Esophagus muscularis mucosa (tissue), 4 donors: ENCODE measurements at regions not wholly inside any gene's neighbourhood (a gene's known extent, or its start where the extent isn't known, plus 50 kb on each side); places are given as distances from the start of the nearest gene placed in this dataset.

ENCODE experiments used
- DNase-seq: peaks from one replicate; pipeline ENCODE4 v3.0.0-alpha.2; 2017; ENCODE audit errors: extremely low spot score
- H3K27ac ChIP-seq, 4 donors: fragments of 200-600 bp; sonication (generic); replicated peaks in 1 of 4; 1 replicate in 3 of 4; 2 replicates in 1 of 4; pipeline ENCODE4 v1.5.1; 2016 to 2019; ENCODE audit warnings: mild to moderate bottlenecking in 1 of 4
- H3K27me3 ChIP-seq, 4 donors: fragments of 200-600 bp; sonication (generic); one replicate each; pipeline versions ENCODE4 v1.5.1 to v1.6.0; 2016 to 2019
- H3K36me3 ChIP-seq, 4 donors: fragments of 200-600 bp; sonication (generic); one replicate each; pipeline ENCODE4 v1.5.1; 2016 to 2019
- H3K4me1 ChIP-seq, 4 donors: fragments of 200-600 bp; sonication (generic); one replicate each; pipeline ENCODE4 v1.5.1; 2016 to 2019
- H3K4me3 ChIP-seq, 4 donors: fragments of 200-600 bp; sonication (generic); 1 replicate in 2 of 4; 2 replicates in 2 of 4; pipeline ENCODE4 v1.5.1; 2016 to 2019; ENCODE audit warnings: mild to moderate bottlenecking in 4 of 4, moderate library complexity in 1 of 4
- H3K9me3 ChIP-seq, 4 donors: fragments of 200-600 bp; sonication (generic); 1 replicate in 3 of 4; 2 replicates in 1 of 4; pipeline ENCODE4 v1.5.1; 2016 to 2019
- CTCF ChIP-seq, 3 experiments: fragments of 200-600 bp in 2 of 3; fragments of 450-650 bp in 1 of 3; sonication (generic) in 2 of 3; IDR thresholded peaks; one replicate each; pipeline ENCODE4 v1.5.1; 2017 to 2019; ENCODE audit warnings: antibody characterized with exemption in 3 of 3, mild to moderate bottlenecking in 2 of 3, moderate library complexity in 1 of 3
- EP300 ChIP-seq: sonication (generic); formaldehyde crosslinking; IDR thresholded peaks from one replicate; pipeline ENCODE4 v1.6.1; 2017; ENCODE audit warnings: antibody characterized with exemption
- POLR2A ChIP-seq: fragments of 450-650 bp; IDR thresholded peaks from one replicate; pipeline ENCODE4 v1.6.1; 2017; ENCODE audit warnings: antibody characterized with exemption, moderate library complexity, mild to moderate bottlenecking, low read depth
- POLR2AphosphoS5 ChIP-seq, 2 donors: sonication (generic); formaldehyde crosslinking; IDR thresholded peaks; one replicate each; pipeline ENCODE4 v1.6.1; 2017; ENCODE audit warnings: antibody characterized with exemption in 2 of 2
- WGBS: methylation state at CpG from one replicate; pipeline ENCODE4 v1.1.5; 2018; 5-methylcytosine and 5-hydroxymethylcytosine counted together
- intact Hi-C: fragments of 100-400 bp; cut with DNase I; formaldehyde crosslinking; loops from one replicate; pipeline ENCODE4 v1.15.1; 2023

- intact Hi-C loops, result no loop called here
- WGBS, result 80% methylated on average over 8 of the region's 8 CpGs
- H3K36me3 ChIP-seq, result no peaks in the 10 kb centered on the region
- TF ChIP-seq CTCF (IDR thresholded peaks at IDR 0.05) (no peak), POLR2A (no peak), POLR2AphosphoS5 (IDR thresholded peaks at IDR 0.05) (no peak), EP300 (no peak)
- no peak for DNase-seq
- no peak overlapping the region for H3K4me3 ChIP-seq
- H3K27me3 ChIP-seq, result no peaks in the 10 kb centered on the region
- H3K27ac ChIP-seq, result no peak overlapping the region
- no peaks in the 10 kb centered on the region for H3K9me3 ChIP-seq
- H3K4me1 ChIP-seq, result peaks cover 0 to 15% (median 5%) of the 10 kb centered on the region in 4 donors
Observed at GRCh38 chr10:125419146-125419545, 258.8 kb upstream of the CTBP2 start.

- no peak overlapping the region for H3K27ac ChIP-seq
- H3K36me3 ChIP-seq, result no peaks in the 10 kb centered on the region
- H3K4me3 ChIP-seq, result no peak overlapping the region
- TF ChIP-seq CTCF (IDR thresholded peaks at IDR 0.05), result no peak
- TF ChIP-seq POLR2A, result no peak
- TF ChIP-seq EP300, result no peak
- no peak for TF ChIP-seq POLR2AphosphoS5 (IDR thresholded peaks at IDR 0.05)
- no peak for DNase-seq
- H3K9me3 ChIP-seq, result no peaks in the 10 kb centered on the region
- H3K4me1 ChIP-seq, result peaks cover 0 to 15% (median 5%) of the 10 kb centered on the region in 4 donors
- 64% methylated on average over 6 of the region's 6 CpGs for WGBS
- H3K27me3 ChIP-seq, result no peaks in the 10 kb centered on the region
- intact Hi-C loops, result no loop called here
Observed at GRCh38 chr10:125417605-125418004, 257.2 kb upstream of the CTBP2 start.

- Histone ChIP-seq H3K9me3 (no peaks in the 10 kb centered on the region), H3K27ac (no peak overlapping the region), H3K4me3 (no peak overlapping the region), H3K27me3 (no peaks in the 10 kb centered on the region), H3K36me3 (no peaks in the 10 kb centered on the region), H3K4me1 (peaks cover 0 to 15% (median 5%) of the 10 kb centered on the region in 4 donors)
- TF ChIP-seq EP300, result no peak
- TF ChIP-seq POLR2AphosphoS5 (IDR thresholded peaks at IDR 0.05), result no peak
- TF ChIP-seq POLR2A, result no peak
- TF ChIP-seq CTCF (IDR thresholded peaks at IDR 0.05), result no peak
- intact Hi-C loops, result no loop called here
- DNase-seq, result no peak
- 82% methylated on average over 2 of the region's 2 CpGs for WGBS
Observed at GRCh38 chr10:125415964-125416363, 255.6 kb upstream of the CTBP2 start.

- no peak for TF ChIP-seq EP300
- no peak for TF ChIP-seq POLR2AphosphoS5 (IDR thresholded peaks at IDR 0.05)
- TF ChIP-seq POLR2A, result no peak
- TF ChIP-seq CTCF (IDR thresholded peaks at IDR 0.05), result no peak
- peaks cover 0 to 15% (median 5%) of the 10 kb centered on the region in 4 donors for H3K4me1 ChIP-seq
- no peaks in the 10 kb centered on the region for H3K9me3 ChIP-seq
- peak overlapping the region; percentile 1 to 29 (median 10) for H3K4me3 ChIP-seq
- WGBS, result 31% methylated on average over 16 of the region's 16 CpGs
- no peak overlapping the region for H3K27ac ChIP-seq
- no peaks in the 10 kb centered on the region for H3K36me3 ChIP-seq
- no peak for DNase-seq
- no peaks in the 10 kb centered on the region for H3K27me3 ChIP-seq
- intact Hi-C loops, result no loop called here
Observed at GRCh38 chr10:125415006-125415633, 254.8 kb upstream of the CTBP2 start.

GRCh38 chr10:125411724-125412123 lies 251.4 kb upstream of the CTBP2 start:
- H3K4me3 ChIP-seq, result no peak overlapping the region
- no peaks in the 10 kb centered on the region for H3K27me3 ChIP-seq
- no peaks in the 10 kb centered on the region for H3K36me3 ChIP-seq
- no peak for DNase-seq
- H3K27ac ChIP-seq, result no peak overlapping the region
- 56% methylated on average over 2 of the region's 2 CpGs for WGBS
- intact Hi-C loops, result no loop called here
- no peaks in the 10 kb centered on the region for H3K9me3 ChIP-seq
- peaks cover 0 to 15% (median 5%) of the 10 kb centered on the region in 4 donors for H3K4me1 ChIP-seq
- TF ChIP-seq POLR2A, result no peak
- TF ChIP-seq POLR2AphosphoS5 (IDR thresholded peaks at IDR 0.05), result no peak
- TF ChIP-seq EP300, result no peak
- TF ChIP-seq CTCF (IDR thresholded peaks at IDR 0.05), result no peak
